Kidney epithelial cell (primary cell): ENCODE measurements at regions not wholly inside any gene's neighbourhood (a gene's known extent, or its start where the extent isn't known, plus 50 kb on each side); places are given as distances from the start of the nearest gene placed in this dataset.

Source experiments
- DNase-seq: peaks from one replicate; pipeline ENCODE4 v3.0.0-alpha.2; 2010; ENCODE audit warnings: low read depth
- H3K27me3 ChIP-seq: 2 replicates; pipeline ENCODE4 v1.6.0; 2011; ENCODE audit warnings: low read length; ENCODE audit not compliant: control insufficient read depth, insufficient read depth
- H3K36me3 ChIP-seq: 2 replicates; pipeline ENCODE4 v1.5.1; 2011; ENCODE audit warnings: low read length; ENCODE audit not compliant: control insufficient read depth, insufficient read depth
- H3K4me3 ChIP-seq: 2 replicates; pipeline ENCODE4 v1.5.1; 2011; ENCODE audit warnings: low read depth, mild to moderate bottlenecking, control low read depth, low read length
- TF ChIP-seq, protein P1 (sequence below): IDR thresholded peaks from 2 replicates; pipeline ENCODE4 v1.5.1; 2011; ENCODE audit warnings: mild to moderate bottlenecking, moderate library complexity, low read length, control low read depth, inconsistent platforms; ENCODE audit not compliant: insufficient read depth, poor library complexity, severe bottlenecking

DNA sequence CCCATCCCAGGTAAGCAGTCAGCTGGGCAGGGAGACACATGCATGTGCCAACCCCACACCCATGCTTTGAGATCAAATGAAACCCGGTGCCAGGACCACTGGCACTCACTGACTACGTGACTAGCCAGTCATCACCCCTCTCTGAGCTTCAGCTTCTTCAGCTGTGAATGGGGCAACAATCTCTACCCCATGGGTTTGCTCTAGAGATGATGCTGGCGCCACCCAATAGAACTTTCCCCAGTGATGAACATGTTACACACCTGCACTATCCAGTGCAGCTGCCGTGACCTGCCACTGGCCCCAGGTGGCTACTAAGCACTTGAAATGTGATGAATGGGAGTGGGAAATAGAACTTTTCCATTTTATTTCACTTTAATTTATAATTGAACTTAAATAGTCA is 70.3 kb downstream of the PITPNM2 start:
- Histone ChIP-seq H3K4me3 (no peak overlapping the region), H3K36me3 (no peaks in the 10 kb centered on the region), H3K27me3 (no peaks in the 10 kb centered on the region)
- TF ChIP-seq, protein P1, sequence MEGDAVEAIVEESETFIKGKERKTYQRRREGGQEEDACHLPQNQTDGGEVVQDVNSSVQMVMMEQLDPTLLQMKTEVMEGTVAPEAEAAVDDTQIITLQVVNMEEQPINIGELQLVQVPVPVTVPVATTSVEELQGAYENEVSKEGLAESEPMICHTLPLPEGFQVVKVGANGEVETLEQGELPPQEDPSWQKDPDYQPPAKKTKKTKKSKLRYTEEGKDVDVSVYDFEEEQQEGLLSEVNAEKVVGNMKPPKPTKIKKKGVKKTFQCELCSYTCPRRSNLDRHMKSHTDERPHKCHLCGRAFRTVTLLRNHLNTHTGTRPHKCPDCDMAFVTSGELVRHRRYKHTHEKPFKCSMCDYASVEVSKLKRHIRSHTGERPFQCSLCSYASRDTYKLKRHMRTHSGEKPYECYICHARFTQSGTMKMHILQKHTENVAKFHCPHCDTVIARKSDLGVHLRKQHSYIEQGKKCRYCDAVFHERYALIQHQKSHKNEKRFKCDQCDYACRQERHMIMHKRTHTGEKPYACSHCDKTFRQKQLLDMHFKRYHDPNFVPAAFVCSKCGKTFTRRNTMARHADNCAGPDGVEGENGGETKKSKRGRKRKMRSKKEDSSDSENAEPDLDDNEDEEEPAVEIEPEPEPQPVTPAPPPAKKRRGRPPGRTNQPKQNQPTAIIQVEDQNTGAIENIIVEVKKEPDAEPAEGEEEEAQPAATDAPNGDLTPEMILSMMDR: no peak
- DNase-seq: no peak

DNA sequence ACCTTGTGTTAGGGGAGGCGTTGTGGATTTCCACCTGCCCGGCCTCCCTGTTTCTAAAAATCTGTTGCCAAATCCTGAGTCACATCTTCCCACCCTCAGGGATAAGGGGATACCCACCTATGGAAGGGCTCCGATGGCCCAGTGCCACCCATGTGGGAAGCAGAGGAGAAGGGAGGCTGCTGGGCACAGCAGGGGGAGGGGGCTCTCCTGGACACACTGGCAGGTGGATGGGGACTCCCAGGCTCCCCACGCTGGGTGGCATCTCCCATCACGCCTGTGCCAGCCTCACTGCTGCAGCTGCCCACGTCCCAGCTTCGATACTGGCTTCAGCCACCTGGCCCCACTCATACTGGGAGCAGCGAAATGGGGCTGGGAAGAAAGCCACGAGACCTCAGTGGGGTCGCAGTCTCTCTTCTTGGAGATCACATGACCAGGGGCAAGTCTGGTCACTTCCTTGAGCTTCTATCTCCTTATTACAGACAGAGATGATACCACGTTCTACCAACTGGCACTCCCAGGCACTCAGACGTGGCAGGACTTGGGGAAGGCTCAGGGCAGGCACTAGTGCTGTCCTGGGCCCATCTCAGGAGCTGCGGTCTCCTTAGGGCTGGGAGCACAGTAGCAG is 72.2 kb downstream of the PITPNM2 start:
- H3K36me3 ChIP-seq: no peaks in the 10 kb centered on the region
- no peak overlapping the region for H3K4me3 ChIP-seq
- no peak for DNase-seq
- H3K27me3 ChIP-seq: no peaks in the 10 kb centered on the region
- TF ChIP-seq, protein P1: no peak

DNA sequence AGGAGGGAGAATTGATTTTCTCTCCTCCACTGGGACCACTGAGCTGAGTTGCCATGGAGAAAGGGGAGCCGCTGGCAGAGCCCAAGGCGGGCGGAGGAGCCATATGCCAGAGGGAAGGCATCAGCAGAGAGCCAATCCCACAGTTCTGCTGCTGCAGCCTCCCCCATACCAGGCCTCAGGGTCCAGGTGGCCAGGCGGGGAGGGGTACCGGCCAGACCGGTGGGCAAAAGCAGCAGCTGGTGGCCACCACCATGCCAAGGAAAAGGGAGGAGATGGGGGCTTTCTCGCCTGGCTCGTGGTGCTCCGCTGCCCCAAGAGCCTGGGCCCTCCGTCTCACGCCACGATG is 72.8 kb downstream of the PITPNM2 start:
- Histone ChIP-seq H3K36me3 (no peaks in the 10 kb centered on the region), H3K4me3 (no peak overlapping the region), H3K27me3 (no peaks in the 10 kb centered on the region)
- no peak for DNase-seq
- TF ChIP-seq, protein P1: no peak

DNA sequence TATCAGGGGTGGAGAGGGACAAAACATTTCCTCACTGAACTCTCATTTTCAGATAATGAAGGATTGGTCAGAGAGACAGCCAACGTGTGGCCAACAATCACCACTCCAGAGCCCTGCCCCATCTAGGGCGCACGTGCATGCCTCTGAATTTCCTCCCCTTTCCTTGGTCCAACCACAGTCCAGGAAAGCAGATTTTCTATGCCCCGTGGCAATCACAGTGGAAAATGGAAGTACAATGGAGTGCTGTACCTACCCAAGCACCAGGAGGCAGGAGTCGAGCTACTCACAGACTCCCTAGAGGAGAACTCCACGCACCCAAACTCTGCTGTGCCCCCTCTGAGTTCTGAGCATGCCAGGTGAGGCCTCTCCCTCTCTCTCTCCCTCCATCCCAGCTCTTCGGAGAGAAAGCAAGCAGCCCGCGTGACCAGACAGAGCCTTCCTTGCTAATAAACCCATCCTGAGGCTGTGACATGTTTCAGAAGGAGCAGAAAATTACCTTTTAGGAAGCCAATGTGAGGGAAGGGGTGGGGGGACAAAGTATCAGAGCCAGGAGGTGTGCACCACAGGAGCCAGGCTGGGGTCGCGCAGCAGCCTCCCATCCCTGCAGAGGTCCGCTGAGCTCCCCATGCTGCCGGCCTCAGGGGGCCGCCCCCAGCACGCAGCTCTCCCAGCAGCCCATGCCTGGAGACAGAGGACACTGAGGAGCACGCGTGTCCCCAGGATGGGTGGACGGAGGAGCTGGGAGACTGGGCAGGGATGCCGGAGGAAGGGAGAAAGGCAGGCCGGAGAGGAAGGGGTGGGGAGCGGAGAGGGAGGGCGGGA is 73.4 kb downstream of the PITPNM2 start:
- TF ChIP-seq, protein P1: no peak
- no peak for DNase-seq
- no peaks in the 10 kb centered on the region for H3K27me3 ChIP-seq
- no peak overlapping the region for H3K4me3 ChIP-seq
- H3K36me3 ChIP-seq: no peaks in the 10 kb centered on the region

DNA sequence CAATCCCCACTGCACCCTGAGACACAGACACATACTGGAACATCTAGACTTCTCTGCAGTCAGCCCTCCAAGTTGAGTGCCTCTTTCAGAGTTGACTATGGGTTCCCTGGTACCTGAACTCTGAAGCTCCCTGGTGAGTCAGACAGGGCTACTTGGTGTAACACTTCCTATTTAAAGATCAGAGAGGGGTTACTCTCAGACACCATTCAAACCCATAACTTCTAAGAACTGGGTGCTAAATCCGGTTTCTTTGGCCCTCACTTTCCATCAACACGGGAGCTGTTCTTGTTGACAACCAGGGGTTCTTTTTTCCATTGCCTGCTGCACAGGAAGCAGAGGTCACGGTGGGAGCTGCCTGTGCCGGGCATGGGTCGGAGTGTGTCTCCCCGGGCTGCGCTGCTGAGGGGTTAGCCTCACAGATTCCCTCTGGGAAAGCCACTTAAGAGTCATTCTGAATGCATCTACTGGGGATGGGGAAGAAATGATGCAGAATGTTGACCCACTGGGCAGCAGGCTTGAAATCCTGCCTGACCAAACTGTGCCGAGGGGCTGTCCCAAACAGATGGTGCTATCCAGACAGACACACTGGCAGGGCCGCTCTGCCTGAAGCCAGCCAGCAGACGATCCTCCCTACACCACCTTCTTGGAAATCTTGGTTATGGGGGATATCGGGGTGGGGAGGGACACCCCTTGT is 74.1 kb downstream of the PITPNM2 start:
- no peaks in the 10 kb centered on the region for H3K27me3 ChIP-seq
- no peak overlapping the region for H3K4me3 ChIP-seq
- no peak for DNase-seq
- H3K36me3 ChIP-seq: no peaks in the 10 kb centered on the region
- TF ChIP-seq, protein P1: no peak
